Amniotic epithelial cell (primary cell): ENCODE measurements at regions not wholly inside any gene's neighbourhood (a gene's known extent, or its start where the extent isn't known, plus 50 kb on each side); places are given as distances from the start of the nearest gene placed in this dataset.

Experiments used
- DNase-seq: peaks from one replicate; pipeline ENCODE4 v3.0.0-alpha.2; 2010; ENCODE audit warnings: low read depth

DNA sequence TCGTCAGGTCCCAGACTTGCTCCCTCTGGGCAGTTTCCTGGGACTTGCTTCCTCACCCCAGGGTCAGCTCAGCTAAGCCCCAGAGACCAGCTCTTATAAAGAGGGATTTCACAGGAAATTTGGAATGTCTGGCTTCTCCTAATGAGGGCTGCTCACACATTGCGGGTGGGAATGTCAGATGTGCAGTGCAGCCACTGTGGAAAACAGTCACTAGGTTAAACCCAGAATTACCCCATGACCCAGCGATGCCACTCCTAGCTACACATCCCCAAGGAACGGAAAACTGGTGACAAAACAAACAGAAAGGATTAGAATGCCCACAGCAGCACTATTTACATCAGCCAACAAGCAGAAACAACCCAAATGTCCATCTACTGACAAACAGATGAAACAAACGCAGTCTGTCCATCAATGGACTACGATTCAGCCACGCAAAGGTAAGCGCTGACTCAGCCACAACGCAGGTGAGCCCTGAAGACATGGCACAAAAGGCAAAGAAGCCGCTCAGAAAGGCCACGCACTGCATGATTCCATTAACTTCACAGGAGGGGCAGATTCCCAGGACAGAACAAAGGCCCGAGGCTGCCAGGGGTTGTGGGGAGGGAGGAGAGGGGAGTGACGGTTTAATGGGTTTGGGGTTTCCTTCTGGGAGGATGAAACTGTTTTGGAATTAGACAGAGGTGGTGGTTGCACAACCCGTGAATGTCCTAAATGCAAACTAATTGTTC is 63.0 kb downstream of the NCOR2 start:
- DNase-seq = no peak

DNA sequence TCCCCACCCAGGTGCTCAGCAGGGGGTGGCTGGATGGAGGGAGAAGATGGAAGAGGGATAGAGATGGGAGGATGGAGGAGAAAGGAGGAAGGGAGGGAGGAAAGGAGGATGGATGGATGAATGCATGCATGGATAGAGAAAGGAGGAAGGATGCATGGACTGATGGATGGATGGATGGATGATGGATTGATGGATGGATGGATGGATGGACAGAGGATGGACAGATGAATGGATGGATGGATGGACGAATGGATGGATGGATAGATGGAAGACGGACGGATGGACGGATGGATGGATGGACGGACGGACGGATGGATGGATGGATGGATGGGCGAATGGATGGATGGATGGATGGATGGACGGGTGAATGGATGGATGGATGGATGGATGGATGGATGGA is 64.1 kb downstream of the NCOR2 start:
- DNase-seq = no peak

DNA sequence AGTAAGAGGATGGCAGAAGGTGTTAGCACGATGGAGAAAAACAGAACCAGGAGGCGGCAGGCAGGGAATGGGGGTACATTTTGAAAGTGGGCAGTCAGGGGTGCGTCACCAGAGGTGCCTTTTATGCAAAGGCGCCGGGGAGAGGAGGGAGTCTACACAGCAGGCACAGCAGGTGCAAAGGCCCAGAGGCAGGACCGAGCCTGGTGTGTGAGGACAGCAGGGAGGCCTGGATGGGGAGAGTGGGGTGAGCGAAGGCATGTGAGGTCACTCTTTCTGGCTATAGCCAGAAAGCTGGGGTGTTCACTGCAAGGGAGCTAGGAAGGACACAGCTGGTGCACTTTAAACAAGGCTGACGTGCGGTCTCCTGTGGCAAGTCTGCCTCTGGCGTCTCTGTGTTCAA is 65.0 kb downstream of the NCOR2 start:
- DNase-seq = no peak

DNA sequence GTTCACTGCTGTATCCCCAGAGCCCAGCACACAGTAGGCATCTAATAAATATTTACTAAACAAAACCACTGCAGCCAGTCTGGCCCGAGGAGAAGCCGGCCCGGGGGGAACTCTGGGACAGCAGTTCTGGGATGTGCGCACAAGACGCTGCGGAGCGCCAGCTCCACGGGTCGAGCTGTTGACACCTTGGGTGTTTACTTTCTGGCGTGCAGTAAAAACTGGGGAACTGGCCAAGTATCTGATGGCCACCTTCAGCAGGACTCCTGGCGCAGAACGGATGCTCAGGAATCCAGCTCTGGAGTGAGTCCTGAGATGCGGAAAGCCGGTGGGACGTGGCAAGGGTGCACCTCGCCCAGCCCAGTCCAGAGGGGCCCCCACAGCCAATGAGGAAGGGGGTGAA is 65.6 kb downstream of the NCOR2 start:
- DNase-seq = no peak

DNA sequence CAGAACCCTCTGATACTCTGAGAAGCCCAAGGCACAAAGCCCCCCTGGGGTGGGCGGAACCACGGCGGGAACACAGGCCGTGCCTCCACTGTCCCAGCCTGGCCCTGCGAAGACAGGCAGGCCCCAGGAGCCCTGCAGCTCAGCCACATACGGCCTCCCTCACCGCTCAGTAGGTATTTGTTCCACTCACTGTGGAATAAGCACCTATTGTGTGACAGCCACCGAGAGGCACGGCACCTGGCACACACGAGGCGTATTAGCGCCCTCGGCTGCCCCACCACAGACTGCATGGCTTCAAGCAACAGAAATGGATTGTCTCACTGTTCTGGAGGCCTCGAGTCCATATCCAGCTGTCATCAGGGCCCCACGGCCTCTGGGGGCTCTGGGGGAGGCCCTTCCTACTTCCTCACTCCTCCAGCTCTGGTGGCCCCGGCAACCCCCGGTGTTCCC is 66.3 kb downstream of the NCOR2 start:
- DNase-seq = no peak

DNA sequence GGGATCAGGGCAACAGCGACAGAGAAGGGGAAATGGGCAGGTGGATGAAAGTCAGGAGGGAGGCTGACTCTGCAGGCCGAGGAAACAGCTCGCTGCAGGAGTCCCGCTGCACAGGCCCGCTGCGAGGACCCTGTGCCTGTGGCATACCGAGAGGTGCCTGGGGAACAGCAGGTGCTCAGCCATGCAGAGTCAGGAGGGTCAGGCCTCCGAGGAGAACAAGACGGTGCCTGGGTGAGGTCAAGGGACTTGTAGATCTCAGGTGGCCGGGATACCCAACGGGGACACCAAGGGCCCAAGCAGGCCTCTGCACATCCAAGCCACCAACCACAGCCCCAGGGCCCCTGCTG is 67.5 kb downstream of the NCOR2 start:
- no peak for DNase-seq

GRCh38 chr12:124499190-124499753 is 68.1 kb downstream of the NCOR2 start:
- DNase-seq = no peak

DNA sequence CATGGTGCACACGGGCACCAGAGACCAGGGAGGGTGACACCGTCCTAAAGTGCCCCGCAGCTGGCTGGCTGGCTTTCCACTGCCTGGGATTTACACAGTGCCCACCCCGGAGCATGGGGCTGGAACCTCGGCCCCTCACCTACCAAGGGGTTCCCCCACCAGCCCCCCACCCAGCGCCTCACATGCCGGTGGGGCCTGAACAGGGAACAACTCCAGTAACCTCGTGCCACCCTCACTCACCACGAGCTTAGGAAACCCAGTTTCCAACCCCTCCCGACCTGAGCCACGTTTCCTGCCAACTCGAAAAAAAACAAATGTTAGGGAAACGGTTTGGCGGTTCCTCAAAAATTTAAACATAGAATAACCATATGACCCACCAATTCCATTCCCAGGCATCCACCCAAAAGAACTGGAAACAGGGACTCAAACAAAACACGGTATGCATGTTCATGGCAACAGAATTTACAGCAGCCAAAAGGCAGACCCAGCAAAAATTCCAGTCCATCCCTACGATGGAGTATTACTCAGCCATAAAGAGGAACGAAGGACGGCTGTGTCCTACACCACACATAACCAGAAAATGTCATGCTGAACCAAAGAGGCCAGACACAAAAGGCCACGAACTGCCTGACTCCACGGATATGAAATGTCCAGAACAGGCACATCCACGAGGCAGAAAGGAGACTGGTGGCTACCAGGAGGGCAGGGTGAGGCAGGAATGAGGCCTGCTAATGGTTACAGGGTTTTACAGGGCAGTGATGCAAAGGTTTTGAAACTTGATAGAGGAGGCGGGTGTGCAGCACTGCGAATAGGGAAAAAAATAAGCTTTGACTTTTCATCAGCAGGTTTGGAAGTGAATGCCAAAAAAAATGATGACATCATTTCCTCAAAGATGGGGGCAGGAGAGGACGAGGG is 68.9 kb downstream of the NCOR2 start:
- DNase-seq = peak; percentile 76

DNA sequence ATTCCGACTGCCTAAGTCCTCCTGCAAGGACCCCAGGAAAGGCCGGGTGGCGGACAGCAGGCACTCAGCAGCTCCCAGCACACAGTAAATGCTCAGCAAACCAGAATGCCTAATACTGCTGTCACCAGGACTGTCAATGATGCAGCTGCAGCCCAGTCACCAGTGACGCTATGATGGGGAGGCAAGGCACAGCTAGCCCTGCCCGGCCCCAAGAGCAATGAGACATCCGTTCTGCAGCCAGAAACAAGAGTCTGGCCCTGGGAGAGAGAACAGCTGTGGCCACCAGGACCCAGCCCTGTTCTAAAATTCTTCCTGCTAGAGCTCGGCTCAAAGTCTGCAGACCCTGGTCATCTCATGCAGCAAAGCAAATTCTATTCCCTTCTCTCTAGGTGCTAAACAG is 69.8 kb downstream of the NCOR2 start:
- DNase-seq = peak; percentile 61

- DNase-seq = peak; percentile 88
Observed at GRCh38 chr12:124497039-124497438, 70.4 kb downstream of the NCOR2 start.

DNA sequence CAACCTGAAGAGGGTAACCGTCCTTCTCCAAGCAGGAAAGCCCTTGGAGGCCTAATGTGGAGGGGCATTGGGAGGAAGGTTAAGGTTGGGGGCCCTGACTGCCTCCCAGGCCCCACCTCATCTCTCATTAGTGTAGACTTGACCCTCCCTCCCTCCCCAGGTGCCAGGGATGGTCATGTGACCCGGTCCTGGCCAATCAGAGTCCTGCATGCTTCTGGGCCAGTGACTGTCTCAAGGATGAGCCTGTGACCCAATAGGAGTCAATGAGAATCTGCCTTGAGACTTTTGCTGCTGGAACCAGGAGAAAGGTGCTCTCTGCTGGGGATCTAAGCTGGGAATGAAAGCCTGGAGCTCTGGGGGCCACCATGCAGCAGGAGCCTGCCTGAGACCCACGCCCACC is 70.8 kb downstream of the NCOR2 start:
- peak; percentile 21 for DNase-seq

DNA sequence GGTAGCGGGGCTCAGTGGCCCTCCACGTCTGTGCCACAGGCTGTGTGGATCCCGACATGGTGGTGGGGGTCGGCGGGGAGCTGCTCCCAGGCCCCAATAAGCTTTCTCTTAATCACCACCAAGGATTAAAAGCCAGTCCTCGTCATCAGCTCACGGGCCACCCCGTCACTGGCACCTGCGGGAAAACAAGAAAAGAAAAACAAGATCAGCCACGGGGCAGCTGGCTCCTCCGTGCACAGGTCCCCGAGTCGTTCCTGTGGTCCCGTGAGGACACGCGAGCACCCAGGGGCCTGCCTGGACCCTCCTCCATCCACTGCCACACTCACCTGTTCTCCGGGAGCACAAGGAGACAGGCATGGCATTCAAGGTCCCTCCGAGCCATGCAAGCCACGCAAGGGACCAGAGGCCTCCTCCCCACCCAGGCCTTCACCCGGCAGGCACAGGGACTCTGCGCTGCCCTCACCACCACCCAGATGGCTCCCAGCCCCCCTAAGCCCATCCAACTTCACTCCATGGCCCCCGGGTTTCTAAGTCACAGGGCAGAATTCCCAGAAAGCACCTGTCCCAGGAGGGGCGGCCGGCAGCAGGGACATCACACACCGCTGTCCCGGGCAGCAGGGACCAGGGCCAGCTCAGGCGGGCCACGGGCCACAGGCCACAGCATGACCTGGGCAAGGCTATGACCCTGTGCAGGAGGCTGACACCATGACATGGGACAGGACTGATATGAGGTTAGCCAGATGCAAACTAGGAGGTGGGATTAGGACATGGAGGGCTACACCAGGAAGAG is 72.0 kb downstream of the NCOR2 start:
- no peak for DNase-seq

DNA sequence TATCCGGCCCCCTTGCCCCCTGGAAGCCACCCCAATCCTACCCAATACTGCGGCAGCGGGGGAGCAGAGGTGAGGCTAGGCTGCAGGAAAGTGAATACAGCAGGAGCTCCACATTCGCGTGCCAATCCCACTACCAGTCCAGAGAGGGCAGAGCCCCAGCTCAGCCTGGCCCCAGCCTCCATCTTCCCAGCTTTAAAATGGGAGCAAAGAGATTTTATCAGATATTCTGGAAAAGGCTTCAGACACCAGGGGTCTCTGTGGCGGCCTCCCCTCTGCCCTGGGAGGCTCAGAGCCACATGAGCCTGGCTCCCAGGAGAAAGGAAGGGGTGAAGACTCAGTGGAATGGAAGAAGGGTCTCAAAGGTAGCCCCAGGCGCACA is 72.7 kb downstream of the NCOR2 start:
- DNase-seq = no peak

- DNase-seq = peak; percentile 25
Observed at GRCh38 chr12:124493809-124494750, 73.3 kb downstream of the NCOR2 start.

DNA sequence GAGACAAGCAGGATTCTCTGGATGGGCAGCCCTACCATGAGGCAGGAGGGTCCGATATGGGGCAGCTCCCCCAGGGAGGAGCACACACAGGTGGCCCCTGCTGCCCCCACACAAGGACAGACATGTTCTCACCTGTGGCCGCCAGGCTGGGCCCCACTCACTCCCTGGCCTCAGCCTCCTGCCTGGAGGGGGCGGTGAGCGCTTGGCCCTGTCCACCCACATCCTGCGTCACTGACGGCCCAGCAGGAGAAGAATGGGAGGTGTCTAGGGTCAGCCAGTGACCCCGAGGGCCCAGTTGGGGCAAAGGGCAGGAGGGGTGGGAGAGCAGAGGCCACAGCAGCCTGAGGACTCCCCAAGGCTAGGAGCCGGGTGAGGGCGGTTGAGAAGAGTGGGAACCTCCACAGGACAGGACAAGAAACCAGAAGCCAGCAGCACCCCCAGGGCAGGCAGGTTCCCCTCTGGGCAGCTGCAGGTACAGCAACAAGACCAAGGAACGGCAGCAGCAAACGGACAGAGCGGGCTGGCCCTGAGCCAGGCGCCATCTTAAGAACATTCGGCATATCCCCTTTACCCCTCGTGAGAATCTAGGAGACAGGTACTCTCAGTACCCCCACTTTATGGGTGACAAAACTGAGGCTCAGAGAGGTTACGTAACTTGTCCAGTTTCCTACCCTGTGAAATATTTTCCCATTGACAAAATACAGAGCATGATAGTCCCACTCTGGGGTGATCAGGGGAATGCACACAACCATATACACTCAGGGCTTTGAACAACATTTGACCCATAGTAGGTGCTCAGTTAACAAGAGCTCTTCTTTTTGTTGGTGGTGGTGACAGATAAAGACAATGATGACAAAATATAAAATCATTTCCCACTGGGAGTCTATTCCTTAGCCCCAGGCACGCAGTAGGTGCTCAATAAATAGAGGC is 74.3 kb downstream of the NCOR2 start:
- no peak for DNase-seq

GRCh38 chr12:124491856-124492420 is 75.5 kb downstream of the NCOR2 start:
- no peak for DNase-seq

- DNase-seq = no peak
Observed at GRCh38 chr12:124491310-124491709, 76.1 kb downstream of the NCOR2 start.

- DNase-seq = no peak
Observed at GRCh38 chr12:124490584-124491305, 76.7 kb downstream of the NCOR2 start.
